ENCODE measurements at regions not wholly inside any gene's neighbourhood (a gene's known extent, or its start where the extent isn't known, plus 50 kb on each side); places are given as distances from the start of the nearest gene placed in this dataset.

- peaks cover 12% of the 10 kb centered on the region for H3K4me1 ChIP-seq (ENCODE audit: insufficient read depth, low read length)
- H3K4me3 ChIP-seq (ENCODE audit: low read depth in 1 of 2, low read length in 2 of 2): no peak overlapping the region
- H3K27me3 ChIP-seq (ENCODE audit: insufficient read depth, low read length, poor library complexity): no peaks in the 10 kb centered on the region
- H4K20me1 ChIP-seq (ENCODE audit: insufficient read depth, low read length): no peaks in the 10 kb centered on the region
- H3K9ac ChIP-seq (ENCODE audit: low read depth, low read length): no peak overlapping the region
- ATAC-seq (ENCODE audit: insufficient read depth, low read depth) (no peak), DNase-seq (no peak)
- H3K9me3 ChIP-seq (ENCODE audit: insufficient read depth, low read length, severe bottlenecking): no peaks in the 10 kb centered on the region
- H3K27ac ChIP-seq (ENCODE audit: low read length): no peak overlapping the region
- no peak overlapping the region for H2AFZ ChIP-seq (ENCODE audit: low read depth, low read length)
- TF ChIP-seq EZH2 (IDR thresholded peaks at IDR 0.05; ENCODE audit: borderline replicate concordance, low read depth, low read length, severe bottlenecking): no peak
- no peak for TF ChIP-seq CTCF (IDR thresholded peaks at IDR 0.05; ENCODE audit: borderline replicate concordance, extremely low read depth, low read length, poor library complexity, severe bottlenecking)
- no peaks in the 10 kb centered on the region for H3K36me3 ChIP-seq (ENCODE audit: insufficient read depth, low read length)
- no peak overlapping the region for H3K4me2 ChIP-seq (ENCODE audit: insufficient read depth, low read length)
- H3K79me2 ChIP-seq (ENCODE audit: insufficient read depth, low read length): no peaks in the 10 kb centered on the region
Measured at GRCh38 chr5:110268283-110268682, 458.2 kb downstream of the TMEM232 start.

- H2AFZ ChIP-seq (ENCODE audit: low read depth, low read length): no peak overlapping the region
- H3K9ac ChIP-seq (ENCODE audit: low read depth, low read length): no peak overlapping the region
- TF ChIP-seq EZH2 (IDR thresholded peaks at IDR 0.05; ENCODE audit: borderline replicate concordance, low read depth, low read length, severe bottlenecking): no peak
- TF ChIP-seq CTCF (IDR thresholded peaks at IDR 0.05; ENCODE audit: borderline replicate concordance, extremely low read depth, low read length, poor library complexity, severe bottlenecking): no peak
- no peak overlapping the region for H3K4me2 ChIP-seq (ENCODE audit: insufficient read depth, low read length)
- H4K20me1 ChIP-seq (ENCODE audit: insufficient read depth, low read length): no peaks in the 10 kb centered on the region
- H3K9me3 ChIP-seq (ENCODE audit: insufficient read depth, low read length, severe bottlenecking): no peaks in the 10 kb centered on the region
- no peaks in the 10 kb centered on the region for H3K79me2 ChIP-seq (ENCODE audit: insufficient read depth, low read length)
- H3K36me3 ChIP-seq (ENCODE audit: insufficient read depth, low read length): no peaks in the 10 kb centered on the region
- ATAC-seq (ENCODE audit: insufficient read depth, low read depth) (peak; percentile 15; the same call in 1 of the 3 replicates), DNase-seq (no peak)
- no peak overlapping the region for H3K27ac ChIP-seq (ENCODE audit: low read length)
- no peaks in the 10 kb centered on the region for H3K27me3 ChIP-seq (ENCODE audit: insufficient read depth, low read length, poor library complexity)
- no peak overlapping the region for H3K4me3 ChIP-seq (ENCODE audit: low read depth in 1 of 2, low read length in 2 of 2)
- H3K4me1 ChIP-seq (ENCODE audit: insufficient read depth, low read length): peaks cover 12% of the 10 kb centered on the region
Measured at GRCh38 chr5:110268985-110269384, 457.5 kb downstream of the TMEM232 start.

GRCh38 chr5:110269478-110270142, 456.9 kb downstream of the TMEM232 start:
- Histone ChIP-seq H4K20me1 (ENCODE audit: insufficient read depth, low read length) (no peaks in the 10 kb centered on the region), H3K27me3 (ENCODE audit: insufficient read depth, low read length, poor library complexity) (no peaks in the 10 kb centered on the region), H3K27ac (ENCODE audit: low read length) (no peak overlapping the region), H3K9me3 (ENCODE audit: insufficient read depth, low read length, severe bottlenecking) (no peaks in the 10 kb centered on the region), H3K9ac (ENCODE audit: low read depth, low read length) (no peak overlapping the region), H3K4me3 (ENCODE audit: low read depth in 1 of 2, low read length in 2 of 2) (no peak overlapping the region), H3K4me2 (ENCODE audit: insufficient read depth, low read length) (peak overlapping the region; percentile 26; the same call in 1 of the 2 replicates), H3K4me1 (ENCODE audit: insufficient read depth, low read length) (peaks cover 12% of the 10 kb centered on the region), H2AFZ (ENCODE audit: low read depth, low read length) (peak overlapping the region; percentile 26; the same call in 1 of the 2 replicates), H3K36me3 (ENCODE audit: insufficient read depth, low read length) (no peaks in the 10 kb centered on the region), H3K79me2 (ENCODE audit: insufficient read depth, low read length) (no peaks in the 10 kb centered on the region)
- peak; percentile 59 for ATAC-seq (ENCODE audit: insufficient read depth, low read depth)
- no peak for DNase-seq
- TF ChIP-seq CTCF (IDR thresholded peaks at IDR 0.05; ENCODE audit: borderline replicate concordance, extremely low read depth, low read length, poor library complexity, severe bottlenecking) (no peak), EZH2 (IDR thresholded peaks at IDR 0.05; ENCODE audit: borderline replicate concordance, low read depth, low read length, severe bottlenecking) (no peak)

Data from DND-41 (cell line).